ENCODE measurements at regions not wholly inside any gene's neighbourhood (a gene's known extent, or its start where the extent isn't known, plus 50 kb on each side); places are given as distances from the start of the nearest gene placed in this dataset.
"Not testable (repeated sequence)": the region's sequence is repeated elsewhere in the genome, so short reads cannot be mapped to it uniquely, and the experiment has no call there.

GRCh38 chr3:82137050-82137449 lies 375.6 kb upstream of the GBE1 start:
- DNase-seq = no peak

DNA sequence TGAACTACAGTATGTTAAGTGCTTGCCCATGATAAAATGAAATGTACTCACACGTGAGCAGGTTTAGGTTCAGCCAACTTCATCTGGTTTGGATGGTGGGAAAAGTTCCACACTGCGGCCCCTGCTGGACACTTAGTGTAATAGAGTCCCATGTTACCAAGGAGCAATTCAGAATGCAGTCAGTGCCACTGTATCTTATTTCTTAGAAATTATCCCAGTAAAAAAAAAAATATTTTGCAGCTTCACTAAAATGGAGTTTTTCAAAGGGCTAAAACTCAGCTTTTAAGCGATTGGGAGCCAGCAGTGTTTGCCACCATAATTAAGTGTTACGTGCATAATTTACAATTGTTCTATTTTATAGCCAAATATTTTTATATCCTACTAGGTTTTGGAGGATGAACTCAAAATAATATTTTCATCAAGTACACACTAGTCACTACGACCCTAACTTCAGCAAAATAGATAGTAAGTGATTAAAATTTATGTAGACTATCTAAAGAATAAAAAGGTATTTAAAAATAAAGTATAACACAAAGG lies 371.7 kb upstream of the GBE1 start:
- peak; percentile 38 to 44 for DNase-seq

DNA sequence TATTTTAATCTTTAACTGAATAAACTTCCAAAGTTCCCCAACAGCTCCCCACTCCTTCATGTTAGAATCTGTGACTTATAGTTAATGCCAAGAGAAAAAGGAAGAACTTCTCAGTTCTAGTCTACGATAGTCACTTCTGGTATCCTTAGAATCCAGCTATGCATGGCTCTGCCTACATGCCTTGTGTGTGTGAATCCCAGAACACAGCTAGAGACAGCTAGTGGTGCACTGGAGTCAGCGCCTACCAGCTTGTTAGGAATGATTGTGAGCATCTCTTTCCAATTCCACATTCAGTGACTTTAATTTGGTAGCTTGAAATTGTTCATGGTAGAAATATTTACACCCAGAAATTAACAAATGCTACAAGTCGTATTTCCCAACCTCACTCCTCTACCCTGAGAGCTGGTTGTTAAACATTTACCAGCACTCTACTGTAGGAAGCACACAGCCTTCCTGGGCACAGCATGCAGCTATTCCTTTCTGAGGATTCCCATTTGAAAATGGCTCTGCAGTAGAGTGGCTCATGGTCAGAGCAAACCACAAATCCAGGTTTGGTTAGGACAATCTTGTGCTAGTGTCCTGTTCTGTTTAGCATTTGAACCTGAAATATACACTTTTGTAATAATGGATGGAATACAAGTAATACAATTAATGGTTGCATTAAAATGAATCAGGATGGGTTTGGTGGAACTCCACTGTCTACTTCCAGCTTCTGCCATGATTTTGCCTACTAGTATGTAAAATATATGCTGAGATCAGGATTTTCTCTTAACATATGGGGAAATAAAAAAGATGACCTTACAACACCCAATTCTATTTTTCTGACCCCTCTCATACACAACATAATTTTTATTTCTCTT lies 371.0 kb upstream of the GBE1 start:
- DNase-seq = no peak

GRCh38 chr3:82130046-82130445 lies 368.6 kb upstream of the GBE1 start:
- DNase-seq = peak in 1 of 2 donors; percentile 15

DNA sequence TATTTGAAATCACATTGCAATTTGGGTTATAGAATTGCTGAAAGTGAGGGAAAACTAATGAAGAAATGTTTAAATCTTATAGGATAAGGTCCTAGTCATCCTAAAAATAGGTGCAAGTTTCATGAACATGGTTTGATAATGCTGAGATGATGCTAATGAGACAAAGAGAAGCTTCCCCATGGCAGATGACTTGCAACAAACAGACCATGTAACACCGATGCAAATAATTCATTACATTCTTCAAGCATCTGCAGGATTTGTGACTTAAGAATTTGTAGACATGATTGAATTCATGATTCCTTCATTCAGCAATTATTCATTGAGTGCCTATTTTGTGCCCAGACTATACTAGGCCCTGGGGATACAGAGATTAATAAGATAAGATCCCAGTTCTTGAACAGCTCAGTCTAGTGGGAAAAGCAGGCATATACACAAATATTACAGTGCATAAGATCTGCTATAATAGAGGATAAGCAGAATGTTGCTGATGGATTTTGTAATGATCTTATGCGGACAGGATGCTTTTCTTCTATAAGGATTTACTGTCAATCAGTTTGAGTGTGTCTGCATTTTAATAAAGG lies 367.9 kb upstream of the GBE1 start:
- DNase-seq = no peak

- no peak for DNase-seq
Observed at GRCh38 chr3:82128271-82128670, 366.8 kb upstream of the GBE1 start.

- DNase-seq = no peak
Observed at GRCh38 chr3:82122554-82123345, 361.3 kb upstream of the GBE1 start.

- no peak for DNase-seq
Observed at GRCh38 chr3:82114589-82114988, 353.1 kb upstream of the GBE1 start.

- not testable (repeated sequence) for DNase-seq
Observed at GRCh38 chr3:82110721-82111120, 349.3 kb upstream of the GBE1 start.

DNA sequence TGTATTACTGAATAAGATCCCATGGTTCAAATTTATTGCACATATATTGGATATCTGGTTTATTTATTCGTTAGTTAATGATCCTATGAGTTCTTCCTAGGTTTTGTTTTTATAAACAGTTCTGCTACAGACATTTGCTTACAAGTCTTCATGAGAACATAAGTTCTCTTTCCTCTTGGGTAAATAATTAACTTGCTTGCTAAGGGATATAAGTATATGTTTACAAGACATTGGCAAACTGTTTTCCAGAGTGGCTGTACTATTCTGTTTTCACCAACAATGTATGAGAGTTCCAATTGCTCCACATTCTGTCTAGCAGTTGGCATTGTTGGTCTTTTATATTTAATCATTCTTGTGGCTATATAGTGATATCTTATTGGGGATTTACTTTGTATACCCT lies 341.8 kb upstream of the GBE1 start:
- DNase-seq = no peak

DNA sequence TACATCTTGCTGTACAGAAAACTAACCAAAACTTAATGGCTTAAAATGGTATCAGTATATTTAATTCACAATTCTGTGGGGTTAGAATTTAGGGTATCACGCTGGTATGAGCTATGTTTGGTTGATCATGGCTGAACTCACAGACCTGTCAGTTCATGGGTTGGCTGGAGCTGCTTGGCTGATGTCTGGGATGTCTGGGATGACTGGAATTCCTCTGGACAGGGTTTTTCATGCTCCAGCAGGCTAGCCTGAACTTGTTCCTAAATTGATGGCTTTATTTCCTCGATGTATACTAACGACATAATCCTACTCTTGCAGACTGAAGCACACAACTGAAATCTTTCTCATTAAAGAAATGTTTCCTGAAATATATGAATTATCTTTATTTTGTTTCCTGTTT lies 338.9 kb upstream of the GBE1 start:
- DNase-seq = no peak

DNA sequence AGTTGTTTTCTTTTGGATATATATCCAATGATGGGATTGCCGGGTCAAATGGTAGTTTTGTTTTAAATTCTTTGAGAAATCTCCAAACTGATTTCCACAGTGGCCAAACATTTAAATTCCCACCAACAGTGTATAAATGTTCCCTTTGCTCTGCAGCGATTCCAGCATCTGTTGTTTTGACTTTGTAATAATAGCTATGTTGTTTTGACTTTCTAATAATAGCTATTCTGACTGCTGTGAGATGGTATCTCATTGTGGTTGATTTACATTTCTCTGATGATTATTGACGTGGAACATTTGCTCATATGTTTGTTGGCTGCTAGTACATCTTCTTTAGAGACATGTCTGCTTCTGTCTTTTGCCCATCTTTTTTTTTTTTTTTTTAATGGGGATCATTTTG lies 332.2 kb upstream of the GBE1 start:
- DNase-seq = no peak

DNA sequence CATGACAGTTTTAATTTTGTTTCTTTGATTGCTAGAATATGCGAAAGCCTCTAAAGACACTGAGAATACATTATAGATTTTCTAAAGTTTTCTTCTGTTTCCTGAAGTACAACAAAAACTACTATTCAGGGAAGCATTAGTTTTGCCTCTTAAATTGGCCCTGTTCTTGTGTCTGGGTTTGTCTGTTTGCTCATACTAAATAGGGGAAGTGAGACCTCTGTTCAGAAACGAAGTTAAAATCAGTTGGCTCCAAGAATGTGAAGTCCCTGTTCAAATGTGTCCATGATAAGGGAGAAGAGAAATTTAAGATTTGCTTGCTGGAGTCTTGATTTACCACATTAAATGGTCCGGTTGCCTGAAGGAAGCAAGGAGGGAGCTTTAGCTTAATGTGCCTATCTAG lies 327.3 kb upstream of the GBE1 start:
- DNase-seq = no peak

GRCh38 chr3:82087958-82088357 lies 326.5 kb upstream of the GBE1 start:
- DNase-seq = no peak

DNA sequence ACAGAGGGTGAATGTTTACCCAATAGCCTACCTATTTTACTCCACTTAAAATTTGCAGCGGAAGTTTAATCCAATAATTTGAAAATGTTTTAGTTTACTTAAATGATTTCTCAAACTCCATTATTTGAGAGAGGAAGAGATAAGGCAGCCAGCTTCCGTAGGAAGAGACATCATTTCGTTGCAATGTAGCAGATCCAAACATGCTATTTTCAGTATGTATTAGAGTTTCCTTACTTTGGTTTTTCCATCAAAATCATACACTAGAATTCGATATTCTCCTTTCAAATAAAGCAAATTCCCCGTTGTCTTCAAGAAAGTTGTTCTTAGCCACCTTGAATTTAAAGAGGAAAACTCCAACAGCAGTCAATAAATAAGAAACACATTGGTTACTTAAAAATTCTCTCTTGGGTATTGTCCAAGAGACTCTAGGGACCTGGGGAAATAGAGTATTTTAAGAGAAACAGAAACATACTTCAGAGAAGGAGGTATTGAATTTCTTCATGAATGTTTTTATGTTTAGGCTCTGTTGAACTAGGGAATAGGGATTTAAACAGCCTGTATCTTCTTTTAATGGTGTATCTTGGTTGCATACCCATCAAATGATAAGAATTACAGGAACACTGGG lies 324.5 kb upstream of the GBE1 start:
- no peak for DNase-seq

GRCh38 chr3:82085356-82085755 lies 323.9 kb upstream of the GBE1 start:
- no peak for DNase-seq

GRCh38 chr3:82084824-82085223 lies 323.4 kb upstream of the GBE1 start:
- DNase-seq = no peak

DNA sequence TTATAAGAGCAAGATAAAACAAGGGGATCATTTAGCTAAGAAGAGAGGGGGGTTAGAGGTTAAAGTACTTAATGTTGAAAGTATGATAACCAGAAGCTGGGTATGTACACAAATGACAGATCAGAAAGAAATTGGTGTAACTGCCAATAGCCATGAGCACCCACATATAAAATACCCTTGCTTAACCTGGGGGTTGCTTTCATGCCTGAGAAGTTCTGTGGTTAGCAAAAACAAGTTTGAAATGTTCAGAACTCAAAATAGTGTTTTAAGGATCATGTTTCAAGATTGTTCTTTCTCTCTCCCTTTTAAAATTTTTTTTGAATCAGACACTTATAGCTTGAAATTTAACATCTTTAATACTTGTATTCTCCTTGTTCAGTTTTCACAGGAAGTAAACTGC lies 321.4 kb upstream of the GBE1 start:
- DNase-seq = no peak

- DNase-seq = no peak
Observed at GRCh38 chr3:82081351-82081750, 319.9 kb upstream of the GBE1 start.

DNA sequence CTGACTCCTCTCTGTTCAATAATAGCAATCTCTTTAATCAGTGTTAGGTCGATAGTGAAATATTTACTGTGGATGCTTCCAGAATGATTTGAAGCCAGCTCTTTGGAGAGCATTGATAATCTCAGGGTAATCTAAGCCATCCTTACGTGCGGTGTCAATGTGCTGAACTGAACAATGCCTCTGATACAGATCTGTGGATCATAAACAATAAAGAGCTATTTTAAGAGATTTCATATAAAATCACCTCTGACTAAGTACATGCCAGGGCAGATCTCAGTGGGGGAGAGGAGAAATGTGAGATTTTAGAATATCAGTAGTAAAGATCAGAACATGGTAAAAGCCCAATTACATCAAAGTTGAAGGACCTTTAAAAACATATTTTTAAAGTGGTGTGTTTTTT lies 319.3 kb upstream of the GBE1 start:
- DNase-seq = no peak

GRCh38 chr3:82080261-82080660 lies 318.8 kb upstream of the GBE1 start:
- DNase-seq = no peak

DNA sequence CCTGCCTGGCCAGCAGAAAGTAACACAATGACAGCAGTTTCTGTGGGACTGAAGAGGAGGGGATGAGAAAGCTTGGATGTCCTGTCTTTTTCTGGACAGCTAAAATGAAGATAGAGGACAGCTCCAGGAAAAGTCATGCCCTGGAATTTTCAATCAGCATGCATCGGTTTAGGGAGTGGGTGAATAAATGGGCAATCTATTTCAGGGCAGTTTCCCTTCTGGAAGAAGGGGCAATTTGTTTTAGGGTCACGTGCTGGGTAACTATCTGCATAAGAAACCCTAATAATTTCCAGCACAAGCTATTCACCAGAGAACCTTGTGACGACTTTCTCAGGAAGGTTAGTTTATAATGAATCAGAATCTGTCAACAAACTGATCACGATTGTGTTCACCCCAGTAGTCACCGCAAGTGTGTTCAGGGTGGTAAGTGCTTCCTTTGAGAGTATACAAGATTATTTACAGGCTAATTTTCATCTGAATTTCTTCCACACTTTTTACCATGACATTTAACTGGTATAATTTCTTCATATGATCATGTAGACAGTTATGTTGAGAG lies 318.0 kb upstream of the GBE1 start:
- DNase-seq = no peak

GRCh38 chr3:82078246-82078645 lies 316.8 kb upstream of the GBE1 start:
- no peak for DNase-seq
